Stimulated activated CD8-positive, alpha-beta memory T cell treated with anti-CD3 and anti-CD28 coated beads, Interleukin-7, amount 100 ng/mL, for 4 hours (primary cell): ENCODE measurements at regions not wholly inside any gene's neighbourhood (a gene's known extent, or its start where the extent isn't known, plus 50 kb on each side); places are given as distances from the start of the nearest gene placed in this dataset.

Experiments
- DNase-seq, 2 donors: peaks; one replicate each; pipeline ENCODE4 v3.0.0-alpha.2; 2020; ENCODE audit warnings: low read depth in 2 of 2

DNA sequence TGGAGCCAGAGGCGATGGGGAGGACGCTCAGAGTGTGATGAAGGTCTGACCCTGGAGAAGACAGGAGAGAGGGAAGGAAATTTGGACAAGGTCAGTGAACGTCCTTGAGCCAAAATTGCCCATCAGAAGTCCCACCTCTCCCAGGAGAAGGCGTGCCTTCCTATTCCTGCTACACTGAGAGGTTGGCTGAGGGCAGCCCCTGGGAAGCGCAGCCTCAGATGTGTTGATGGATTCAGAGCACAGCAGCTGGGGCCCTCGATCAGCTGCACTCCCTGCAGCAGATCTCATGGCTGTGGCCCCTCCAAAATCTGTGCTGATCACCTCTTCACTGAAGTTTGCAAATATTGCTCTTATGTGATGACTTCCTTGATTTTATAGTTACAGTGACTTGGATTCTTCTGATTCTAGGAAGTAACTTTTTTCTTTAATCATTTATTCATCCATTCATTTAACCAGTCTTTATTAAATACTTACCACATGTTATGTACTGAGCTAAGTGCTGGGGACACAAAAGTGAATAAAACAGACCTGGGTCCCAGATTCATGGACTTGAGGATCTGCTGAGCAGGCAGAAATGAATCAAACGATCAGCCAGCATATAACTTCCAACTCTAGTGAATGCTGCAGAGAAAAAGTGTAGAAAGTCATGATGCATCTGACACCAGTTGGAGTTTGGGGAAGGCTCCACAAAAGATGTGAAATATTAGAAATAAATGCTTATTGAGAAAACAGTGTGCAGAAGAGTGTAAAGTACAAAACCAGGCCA is 69.6 kb upstream of the ARMC2 start:
- no peak for DNase-seq

GRCh38 chr6:108779536-108780275 is 68.5 kb upstream of the ARMC2 start:
- DNase-seq = no peak

DNA sequence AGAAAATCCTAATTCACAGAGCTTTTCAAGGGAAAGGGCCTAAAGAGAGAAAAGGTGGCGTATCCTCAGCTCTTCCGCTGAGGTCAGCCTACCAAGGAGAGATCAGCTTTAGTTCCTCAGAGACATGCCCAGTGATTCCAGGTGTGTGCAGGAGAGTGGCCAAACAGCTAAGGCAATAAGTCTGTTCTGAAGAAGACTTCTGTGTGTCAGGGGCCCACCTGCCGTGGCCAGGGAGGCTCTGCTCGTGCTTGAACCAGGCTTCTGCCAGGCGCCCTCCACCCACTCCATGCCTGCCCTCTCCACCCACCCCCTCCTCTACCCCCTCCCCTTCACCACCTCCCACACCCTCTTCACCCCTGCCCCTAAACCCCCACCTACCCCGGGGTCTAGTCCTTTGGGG is 67.4 kb upstream of the ARMC2 start:
- DNase-seq = no peak

DNA sequence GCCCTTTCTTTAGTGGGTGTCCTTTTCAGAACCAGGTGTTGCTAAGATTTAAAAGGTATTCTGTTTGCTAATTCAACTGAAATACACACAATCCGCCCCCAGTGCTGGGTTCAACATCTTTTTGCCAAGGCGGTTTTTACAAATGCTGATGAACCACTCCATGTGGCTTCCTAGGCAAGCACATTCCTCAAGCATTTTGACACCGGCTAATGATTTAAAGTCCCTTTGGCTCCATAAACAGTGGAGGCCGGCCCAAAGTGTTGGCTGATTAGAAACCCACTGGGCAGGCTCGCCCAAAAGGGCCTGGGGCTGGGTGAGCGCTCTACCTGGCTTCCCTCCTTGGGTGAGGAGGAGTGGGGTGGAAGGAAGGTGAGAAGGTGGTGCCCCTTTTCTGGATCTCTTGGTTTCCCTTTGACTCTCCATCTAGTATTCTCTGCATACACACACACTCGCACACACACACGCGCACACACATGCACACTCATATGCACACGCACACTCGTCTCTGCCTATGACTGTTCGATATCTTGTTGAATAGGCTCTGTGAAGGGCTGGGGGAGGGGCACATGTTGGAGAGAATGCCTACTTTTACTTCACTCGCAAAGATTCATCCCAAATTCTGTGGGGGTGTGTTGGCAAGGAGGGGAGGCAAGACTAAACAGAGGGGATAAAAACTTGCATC is 66.7 kb upstream of the ARMC2 start:
- DNase-seq = no peak

DNA sequence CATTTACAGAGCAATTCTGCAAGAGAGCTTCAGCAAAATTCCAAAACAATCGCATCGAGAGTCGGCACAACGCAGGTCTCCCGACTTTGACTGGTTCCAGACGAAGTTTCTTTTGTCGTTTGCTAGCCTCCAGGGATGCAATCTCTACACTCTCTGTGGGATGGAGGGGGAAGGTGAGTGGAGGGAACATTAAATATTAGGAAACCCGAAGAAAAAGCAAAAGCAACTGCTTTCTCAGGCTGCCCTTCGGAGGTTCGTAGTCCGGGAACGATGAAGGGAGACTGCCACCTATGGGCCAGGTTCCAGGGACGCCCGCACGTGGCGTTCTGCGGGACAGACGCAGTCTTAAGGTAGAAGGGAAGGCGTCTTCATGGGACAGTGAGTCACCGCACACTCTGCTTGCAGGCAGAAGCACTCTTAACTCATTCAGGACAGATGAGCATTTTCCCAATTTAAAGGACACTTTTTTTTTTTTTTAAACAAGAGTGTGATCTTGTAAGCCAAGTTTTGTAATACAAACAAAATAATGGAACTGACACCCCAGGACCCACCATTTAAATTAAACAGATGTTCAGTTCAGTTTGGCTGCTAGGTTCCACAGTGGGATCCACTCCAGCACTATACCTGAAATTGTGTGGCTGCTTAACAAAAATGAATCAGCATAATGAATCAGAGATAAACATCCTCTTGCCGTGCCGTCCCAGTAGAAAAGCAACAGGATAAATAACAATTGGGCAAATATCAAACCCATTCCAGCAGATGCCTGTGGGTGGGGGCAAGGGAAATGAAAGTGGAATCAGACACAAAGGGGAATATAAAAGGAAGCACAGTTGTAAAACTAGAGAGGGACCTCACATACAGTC is 65.8 kb upstream of the ARMC2 start:
- DNase-seq = peak; percentile 65 to 71

GRCh38 chr6:108785653-108786052 is 62.6 kb upstream of the ARMC2 start:
- no peak for DNase-seq

DNA sequence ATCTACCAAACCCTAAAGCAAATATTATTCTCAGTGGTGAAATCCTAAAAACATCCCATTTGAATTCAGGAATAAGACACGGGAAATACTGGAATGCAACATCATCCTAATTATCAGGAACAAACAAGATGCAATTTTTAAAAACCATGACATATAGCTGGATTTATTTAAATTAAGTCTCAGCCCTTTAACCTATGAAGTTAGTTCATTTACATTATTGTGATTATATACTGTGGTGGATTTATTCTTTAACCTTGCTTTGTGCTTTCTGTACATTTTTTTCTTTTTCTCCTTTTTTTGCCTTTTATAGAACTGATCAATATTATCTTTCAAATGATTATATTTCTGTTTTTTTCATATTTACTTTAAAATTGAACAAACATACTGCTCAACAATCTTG is 59.8 kb upstream of the ARMC2 start:
- DNase-seq = no peak

- DNase-seq = no peak
These were observed 58.7 kb upstream of the ARMC2 start for GRCh38 chr6:108789475-108789874.

GRCh38 chr6:108791700-108792099 is 56.5 kb upstream of the ARMC2 start:
- no peak for DNase-seq

DNA sequence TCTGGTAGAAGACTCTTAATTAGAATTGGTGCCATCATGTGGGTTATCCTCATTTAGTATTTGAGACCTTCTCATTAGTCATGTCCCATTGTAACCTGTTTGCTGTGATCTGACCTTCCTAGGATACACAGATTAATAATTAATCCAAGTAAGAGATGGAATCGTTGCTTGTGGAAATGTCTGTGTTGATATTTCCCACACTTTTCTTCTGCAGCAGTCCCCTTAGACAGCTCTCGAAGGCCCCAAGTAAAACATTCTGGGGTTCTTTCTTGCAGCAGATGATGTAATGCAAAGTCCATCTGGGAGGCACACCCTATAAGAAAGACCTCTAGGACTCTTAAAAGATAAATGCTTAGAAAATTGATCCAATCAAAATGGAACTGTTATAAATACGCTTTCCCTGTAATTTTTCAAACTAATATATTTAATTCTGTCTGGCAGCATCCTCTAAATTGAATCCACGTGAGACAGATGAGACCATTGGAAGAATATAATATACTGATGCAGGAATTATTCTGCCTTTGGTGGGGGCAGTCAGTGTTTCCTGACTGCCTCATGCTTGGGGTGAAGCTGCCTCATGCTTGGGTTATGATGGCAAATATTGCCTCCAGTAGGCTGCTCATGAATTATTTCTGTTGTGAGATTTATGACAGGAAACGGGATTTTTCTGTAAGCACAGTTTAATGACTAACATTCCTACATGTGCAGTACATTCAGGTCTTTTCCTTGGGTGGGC is 54.5 kb upstream of the ARMC2 start:
- DNase-seq = no peak

GRCh38 chr6:108795122-108795521 is 53.1 kb upstream of the ARMC2 start:
- DNase-seq = no peak

DNA sequence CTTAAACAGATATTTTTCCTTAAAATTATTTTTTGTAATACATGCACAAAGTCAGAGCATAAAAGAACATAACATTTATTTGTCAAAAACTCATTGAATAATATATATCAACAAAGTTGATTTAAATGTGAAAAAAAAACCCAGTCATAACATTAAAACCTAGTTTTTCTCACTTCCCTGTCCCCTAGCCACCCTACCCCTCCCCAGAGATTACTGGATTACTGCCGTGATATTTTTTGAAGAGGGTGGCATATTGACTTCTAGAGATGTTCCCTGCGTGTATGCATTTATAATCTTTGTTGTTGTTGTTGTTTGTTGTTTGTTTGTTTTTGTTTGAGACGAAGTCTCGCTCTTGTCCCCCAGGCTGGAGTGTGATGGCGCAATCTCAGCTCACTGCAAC is 52.4 kb upstream of the ARMC2 start:
- no peak for DNase-seq

DNA sequence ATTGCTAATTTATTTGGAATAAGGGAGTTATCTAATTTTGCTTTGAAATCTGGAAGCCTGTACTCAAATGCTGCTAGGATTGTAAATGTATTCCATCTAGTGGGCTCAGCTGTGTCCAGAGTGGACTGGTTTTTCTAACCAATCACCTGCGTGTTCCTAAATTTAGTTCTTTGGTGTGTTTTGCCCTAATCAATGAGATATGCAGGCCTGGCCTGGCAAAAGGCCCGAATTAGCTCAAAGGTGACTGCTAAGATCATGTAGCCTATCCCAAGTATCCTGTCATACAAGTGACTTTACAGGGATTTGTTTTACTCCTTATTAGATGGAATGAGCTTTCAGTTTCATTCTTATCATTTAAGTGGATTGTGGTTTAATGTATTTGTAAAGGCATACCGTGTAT is 51.3 kb upstream of the ARMC2 start:
- DNase-seq = no peak

- DNase-seq = no peak
These were observed 50.1 kb upstream of the ARMC2 start for GRCh38 chr6:108797951-108798669.
